ENCODE measurements at regions not wholly inside any gene's neighbourhood (a gene's known extent, or its start where the extent isn't known, plus 50 kb on each side); places are given as distances from the start of the nearest gene placed in this dataset.
A peak's percentile ranks its signal among the peaks of the same experiment; 100 is the strongest.

- ATAC-seq (no peak), DNase-seq (no peak)
- Mint-ChIP-seq H3K27ac (no peak overlapping the region), H3K27me3 (peaks cover 0 to 3% (median 0%) of the 10 kb centered on the region in 5 donors), H3K4me1 (peaks cover 10 to 30% (median 25%) of the 10 kb centered on the region in 7 donors), H3K36me3 (peaks cover 0 to 5% (median 0%) of the 10 kb centered on the region in 5 donors), H3K4me3 (no peak overlapping the region), H3K9me3 (peaks cover 0 to 3% (median 0%) of the 10 kb centered on the region in 11 donors)
- H3K9me3 ChIP-seq (ENCODE audit: control insufficient read depth in 2 of 3, low read length in 3 of 3): no peaks in the 10 kb centered on the region
- no peak overlapping the region for H3K4me3 ChIP-seq (ENCODE audit: low read length)
- H3K4me1 ChIP-seq (ENCODE audit: control insufficient read depth in 2 of 2, insufficient read depth in 2 of 2, low read length in 2 of 2): no peaks in the 10 kb centered on the region
- intact Hi-C loops (cut with micrococcal nuclease): loop anchor here in 1 of 2 donors (5.0 kb wide), 2 partner anchors 142 to 367 kb away; partner anchors contain the start of gene CEP57L1
- CTCF ChIA-PET: no interaction called here
- POLR2A ChIA-PET: no interaction called here
- H3K27ac ChIP-seq (ENCODE audit: low read depth, low read length): no peak overlapping the region
- no peaks in the 10 kb centered on the region for H3K36me3 ChIP-seq (ENCODE audit: control insufficient read depth in 2 of 3, insufficient read depth in 3 of 3, low read length in 3 of 3)
- no peaks in the 10 kb centered on the region for H3K27me3 ChIP-seq (ENCODE audit: control insufficient read depth in 2 of 2, insufficient read depth in 2 of 2, low read length in 2 of 2)
These were observed 143.1 kb downstream of the CD164 start for GRCh38 chr6:109239160-109239559.

- no peak for ATAC-seq
- no peak overlapping the region for H3K4me3 Mint-ChIP-seq
- peaks cover 0 to 5% (median 0%) of the 10 kb centered on the region in 5 donors for H3K36me3 Mint-ChIP-seq
- DNase-seq: no peak
- ChIA-PET CTCF (no interaction called here), POLR2A (no interaction called here)
- intact Hi-C loops (cut with micrococcal nuclease): loop anchor here in 1 of 2 donors (5.0 kb wide), 2 partner anchors 141 to 366 kb away; partner anchors contain the start of gene CEP57L1
- H3K27ac ChIP-seq (ENCODE audit: low read depth, low read length): no peak overlapping the region
- H3K4me1 ChIP-seq (ENCODE audit: control insufficient read depth in 2 of 2, insufficient read depth in 2 of 2, low read length in 2 of 2): no peaks in the 10 kb centered on the region
- H3K36me3 ChIP-seq (ENCODE audit: control insufficient read depth in 2 of 3, insufficient read depth in 3 of 3, low read length in 3 of 3): no peaks in the 10 kb centered on the region
- no peaks in the 10 kb centered on the region for H3K9me3 ChIP-seq (ENCODE audit: control insufficient read depth in 2 of 3, low read length in 3 of 3)
- no peak overlapping the region for H3K27ac Mint-ChIP-seq
- peaks cover 0 to 3% (median 0%) of the 10 kb centered on the region in 5 donors for H3K27me3 Mint-ChIP-seq
- no peak overlapping the region for H3K4me3 ChIP-seq (ENCODE audit: low read length)
- H3K4me1 Mint-ChIP-seq: peaks cover 7 to 23% (median 19%) of the 10 kb centered on the region in 7 donors
- H3K27me3 ChIP-seq (ENCODE audit: control insufficient read depth in 2 of 2, insufficient read depth in 2 of 2, low read length in 2 of 2): no peaks in the 10 kb centered on the region
- peaks cover 0 to 3% (median 0%) of the 10 kb centered on the region in 11 donors for H3K9me3 Mint-ChIP-seq
These were observed 143.1 kb downstream of the CEP57L1 start for GRCh38 chr6:109238396-109238795.

- ChIA-PET POLR2A (no interaction called here), CTCF (no interaction called here)
- H3K27me3 ChIP-seq (ENCODE audit: control insufficient read depth in 2 of 2, insufficient read depth in 2 of 2, low read length in 2 of 2): no peaks in the 10 kb centered on the region
- no peaks in the 10 kb centered on the region for H3K9me3 ChIP-seq (ENCODE audit: control insufficient read depth in 2 of 3, low read length in 3 of 3)
- H3K36me3 Mint-ChIP-seq: peaks cover 0 to 5% (median 0%) of the 10 kb centered on the region in 5 donors
- H3K4me3 Mint-ChIP-seq: peak overlapping the region in 1 of 10 donors; percentile 4
- H3K4me1 ChIP-seq (ENCODE audit: control insufficient read depth in 2 of 2, insufficient read depth in 2 of 2, low read length in 2 of 2): no peaks in the 10 kb centered on the region
- no peak for DNase-seq
- intact Hi-C loops (cut with micrococcal nuclease): loop anchor here (2.0 to 5.0 kb wide), 6 partner anchors 17 to 453 kb away; partner anchors contain the start of genes AK9 (in 1 of the 2), CD164 (in 1 of the 2), CEP57L1 (in 1 of the 2) and FIG4 (in 1 of the 2)
- H3K4me3 ChIP-seq (ENCODE audit: low read length): no peak overlapping the region
- peak overlapping the region in 2 of 9 donors; percentile 3 to 90 for H3K27ac Mint-ChIP-seq
- ATAC-seq: no peak
- H3K27ac ChIP-seq (ENCODE audit: low read depth, low read length): no peak overlapping the region
- H3K9me3 Mint-ChIP-seq: peaks cover 0 to 3% (median 0%) of the 10 kb centered on the region in 11 donors
- no peaks in the 10 kb centered on the region for H3K36me3 ChIP-seq (ENCODE audit: control insufficient read depth in 2 of 3, insufficient read depth in 3 of 3, low read length in 3 of 3)
- peaks cover 0 to 3% (median 0%) of the 10 kb centered on the region in 5 donors for H3K27me3 Mint-ChIP-seq
- H3K4me1 Mint-ChIP-seq: peaks cover 6 to 22% (median 18%) of the 10 kb centered on the region in 7 donors
These were observed 142.7 kb downstream of the CEP57L1 start for GRCh38 chr6:109237986-109238329.

GRCh38 chr6:109237077-109237985 lies 142.0 kb downstream of the CEP57L1 start:
- intact Hi-C loops (cut with micrococcal nuclease): loop anchor here (2.0 to 5.0 kb wide), 6 partner anchors 17 to 453 kb away; partner anchors contain the start of genes AK9 (in 1 of the 2), CD164 (in 1 of the 2), CEP57L1 (in 1 of the 2) and FIG4 (in 1 of the 2)
- Histone ChIP-seq H3K27me3 (ENCODE audit: control insufficient read depth in 2 of 2, insufficient read depth in 2 of 2, low read length in 2 of 2) (no peaks in the 10 kb centered on the region), H3K27ac (ENCODE audit: low read depth, low read length) (no peak overlapping the region), H3K36me3 (ENCODE audit: control insufficient read depth in 2 of 3, insufficient read depth in 3 of 3, low read length in 3 of 3) (no peaks in the 10 kb centered on the region), H3K9me3 (ENCODE audit: control insufficient read depth in 2 of 3, low read length in 3 of 3) (no peaks in the 10 kb centered on the region), H3K4me3 (ENCODE audit: low read length) (no peak overlapping the region), H3K4me1 (ENCODE audit: control insufficient read depth in 2 of 2, insufficient read depth in 2 of 2, low read length in 2 of 2) (no peaks in the 10 kb centered on the region)
- CTCF ChIA-PET: interaction anchor here (0.8 kb wide), 1 partner anchor 50 kb away, joined by 4 read pairs; no protein-coding TSS in a partner anchor
- POLR2A ChIA-PET: interaction anchor here (1.2 kb wide), 1 partner anchor 50 kb away, joined by 3 read pairs; no protein-coding TSS in a partner anchor
- peaks cover 0 to 5% (median 0%) of the 10 kb centered on the region in 5 donors for H3K36me3 Mint-ChIP-seq
- H3K4me1 Mint-ChIP-seq: peaks cover 6 to 22% (median 18%) of the 10 kb centered on the region in 7 donors
- H3K27ac Mint-ChIP-seq: peak overlapping the region in 6 of 9 donors; percentile 2 to 90 (median 28)
- H3K27me3 Mint-ChIP-seq: peaks cover 0 to 3% (median 0%) of the 10 kb centered on the region in 5 donors
- peak overlapping the region; percentile 0 to 73 (median 14) for H3K4me3 Mint-ChIP-seq
- DNase-seq: peak in 2 of 9 donors; percentile 17 to 19
- peak; percentile 88 for ATAC-seq
- peaks cover 0 to 3% (median 0%) of the 10 kb centered on the region in 11 donors for H3K9me3 Mint-ChIP-seq

- POLR2A ChIA-PET: interaction anchor here (0.9 to 1.2 kb wide), 2 partner anchors 49 to 147 kb away, joined by 3 read pairs; no protein-coding TSS in a partner anchor
- H3K9me3 ChIP-seq (ENCODE audit: control insufficient read depth in 2 of 3, low read length in 3 of 3): no peaks in the 10 kb centered on the region
- Mint-ChIP-seq H3K4me3 (peak overlapping the region; percentile 0 to 73 (median 26)), H3K27me3 (peaks cover 0 to 3% (median 0%) of the 10 kb centered on the region in 5 donors), H3K4me1 (peaks cover 6 to 25% (median 18%) of the 10 kb centered on the region in 7 donors), H3K9me3 (peaks cover 0 to 3% (median 0%) of the 10 kb centered on the region in 11 donors), H3K36me3 (peaks cover 0 to 5% (median 0%) of the 10 kb centered on the region in 5 donors), H3K27ac (peak overlapping the region in 8 of 9 donors; percentile 2 to 90 (median 42))
- H3K27me3 ChIP-seq (ENCODE audit: control insufficient read depth in 2 of 2, insufficient read depth in 2 of 2, low read length in 2 of 2): no peaks in the 10 kb centered on the region
- H3K4me3 ChIP-seq (ENCODE audit: low read length): no peak overlapping the region
- H3K36me3 ChIP-seq (ENCODE audit: control insufficient read depth in 2 of 3, insufficient read depth in 3 of 3, low read length in 3 of 3): no peaks in the 10 kb centered on the region
- H3K27ac ChIP-seq (ENCODE audit: low read depth, low read length): no peak overlapping the region
- DNase-seq (peak in 3 of 9 donors; percentile 12 to 34 (median 32)), ATAC-seq (peak; percentile 56)
- CTCF ChIA-PET: interaction anchor here (0.6 to 0.8 kb wide), 2 partner anchors 49 to 1947 kb away, joined by 4 read pairs; no protein-coding TSS in a partner anchor
- no peaks in the 10 kb centered on the region for H3K4me1 ChIP-seq (ENCODE audit: control insufficient read depth in 2 of 2, insufficient read depth in 2 of 2, low read length in 2 of 2)
- intact Hi-C loops (cut with micrococcal nuclease): loop anchor here (1.0 to 5.0 kb wide), 8 partner anchors 16 to 454 kb away; partner anchors contain the start of genes AK9 (in 1 of the 2), CD164 (in 1 of the 2), CEP57L1 (in 1 of the 2) and FIG4 (in 1 of the 2)
These were observed 141.1 kb downstream of the CEP57L1 start for GRCh38 chr6:109236115-109237076.

Data from naive thymus-derived CD4-positive, alpha-beta T cell (primary cell).